Neural crest cell (in vitro differentiated cells): ENCODE measurements at regions not wholly inside any gene's neighbourhood (a gene's known extent, or its start where the extent isn't known, plus 50 kb on each side); places are given as distances from the start of the nearest gene placed in this dataset.

Experiments used
- DNase-seq: peaks from one replicate; pipeline ENCODE4 v3.0.0; 2021; ENCODE audit warnings: low read depth, mixed read lengths, low spot score
- H3K27ac Mint-ChIP-seq: one replicate; pipeline ENCODE4 v1.8.0; 2021; ENCODE audit warnings: mild to moderate bottlenecking, mixed read lengths; ENCODE audit not compliant: unreplicated experiment
- H3K27me3 Mint-ChIP-seq: 2 replicates; pipeline ENCODE4 v1.8.0; 2021; ENCODE audit warnings: low read depth, mild to moderate bottlenecking, mixed read lengths
- H3K36me3 Mint-ChIP-seq: 2 replicates; pipeline ENCODE4 v1.8.0; 2021; ENCODE audit warnings: low read depth, mild to moderate bottlenecking, mixed read lengths
- H3K4me1 Mint-ChIP-seq: 2 replicates; pipeline ENCODE4 v1.8.0; 2021; ENCODE audit warnings: mixed read lengths
- H3K4me3 Mint-ChIP-seq: one replicate; pipeline ENCODE4 v1.8.0; 2021; ENCODE audit warnings: mild to moderate bottlenecking, mixed read lengths
- H3K9me3 Mint-ChIP-seq: 2 replicates; pipeline ENCODE4 v1.8.0; 2021; ENCODE audit warnings: mixed read lengths
- CTCF ChIP-seq: fragments of 200-600 bp; sonication (generic); conservative IDR thresholded peaks from 2 replicates; pipeline ENCODE4 v1.5.0; 2021; ENCODE audit warnings: antibody characterized with exemption, mild to moderate bottlenecking

GRCh38 chr2:58907644-58908043 lies 666.5 kb upstream of the FANCL start:
- H3K4me1 Mint-ChIP-seq: peaks cover 8% of the 10 kb centered on the region
- H3K27ac Mint-ChIP-seq: no peak overlapping the region
- no peak overlapping the region for H3K4me3 Mint-ChIP-seq
- H3K36me3 Mint-ChIP-seq: no peaks in the 10 kb centered on the region
- no peaks in the 10 kb centered on the region for H3K27me3 Mint-ChIP-seq
- no peaks in the 10 kb centered on the region for H3K9me3 Mint-ChIP-seq
- DNase-seq: no peak
- TF ChIP-seq CTCF: no peak

- H3K4me1 Mint-ChIP-seq: no peaks in the 10 kb centered on the region
- H3K27ac Mint-ChIP-seq: no peak overlapping the region
- H3K36me3 Mint-ChIP-seq: no peaks in the 10 kb centered on the region
- H3K27me3 Mint-ChIP-seq: no peaks in the 10 kb centered on the region
- H3K4me3 Mint-ChIP-seq: no peak overlapping the region
- TF ChIP-seq CTCF: no peak
- DNase-seq: no peak
- H3K9me3 Mint-ChIP-seq: no peaks in the 10 kb centered on the region
Observed at GRCh38 chr2:58906081-58906645, 665.0 kb upstream of the FANCL start.

GRCh38 chr2:58904095-58904494 lies 663.0 kb upstream of the FANCL start:
- no peaks in the 10 kb centered on the region for H3K9me3 Mint-ChIP-seq
- DNase-seq: no peak
- H3K4me1 Mint-ChIP-seq: no peaks in the 10 kb centered on the region
- H3K27me3 Mint-ChIP-seq: no peaks in the 10 kb centered on the region
- no peak for TF ChIP-seq CTCF
- no peaks in the 10 kb centered on the region for H3K36me3 Mint-ChIP-seq
- H3K27ac Mint-ChIP-seq: no peak overlapping the region
- no peak overlapping the region for H3K4me3 Mint-ChIP-seq

DNA sequence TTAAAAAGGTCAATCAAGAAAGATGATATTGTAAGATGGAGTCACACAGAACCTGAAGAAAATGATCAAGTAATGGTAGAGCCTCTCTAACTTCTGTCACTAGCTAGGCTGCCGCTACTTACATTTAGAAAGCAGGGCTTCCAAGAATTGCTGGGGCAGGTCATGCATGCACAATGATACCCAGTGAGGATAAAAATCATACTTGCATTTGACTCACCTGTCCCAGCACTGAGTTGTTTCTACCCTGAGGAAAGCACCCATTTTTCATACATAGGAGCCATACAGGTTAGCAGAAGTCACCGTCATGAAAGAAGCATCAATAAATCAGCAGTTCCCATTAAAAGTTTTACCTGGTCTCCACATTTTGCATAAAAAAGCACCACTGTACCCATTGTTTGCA lies 662.3 kb upstream of the FANCL start:
- no peaks in the 10 kb centered on the region for H3K4me1 Mint-ChIP-seq
- H3K4me3 Mint-ChIP-seq: no peak overlapping the region
- no peak overlapping the region for H3K27ac Mint-ChIP-seq
- TF ChIP-seq CTCF: no peak
- no peaks in the 10 kb centered on the region for H3K36me3 Mint-ChIP-seq
- H3K27me3 Mint-ChIP-seq: no peaks in the 10 kb centered on the region
- H3K9me3 Mint-ChIP-seq: no peaks in the 10 kb centered on the region
- DNase-seq: no peak

DNA sequence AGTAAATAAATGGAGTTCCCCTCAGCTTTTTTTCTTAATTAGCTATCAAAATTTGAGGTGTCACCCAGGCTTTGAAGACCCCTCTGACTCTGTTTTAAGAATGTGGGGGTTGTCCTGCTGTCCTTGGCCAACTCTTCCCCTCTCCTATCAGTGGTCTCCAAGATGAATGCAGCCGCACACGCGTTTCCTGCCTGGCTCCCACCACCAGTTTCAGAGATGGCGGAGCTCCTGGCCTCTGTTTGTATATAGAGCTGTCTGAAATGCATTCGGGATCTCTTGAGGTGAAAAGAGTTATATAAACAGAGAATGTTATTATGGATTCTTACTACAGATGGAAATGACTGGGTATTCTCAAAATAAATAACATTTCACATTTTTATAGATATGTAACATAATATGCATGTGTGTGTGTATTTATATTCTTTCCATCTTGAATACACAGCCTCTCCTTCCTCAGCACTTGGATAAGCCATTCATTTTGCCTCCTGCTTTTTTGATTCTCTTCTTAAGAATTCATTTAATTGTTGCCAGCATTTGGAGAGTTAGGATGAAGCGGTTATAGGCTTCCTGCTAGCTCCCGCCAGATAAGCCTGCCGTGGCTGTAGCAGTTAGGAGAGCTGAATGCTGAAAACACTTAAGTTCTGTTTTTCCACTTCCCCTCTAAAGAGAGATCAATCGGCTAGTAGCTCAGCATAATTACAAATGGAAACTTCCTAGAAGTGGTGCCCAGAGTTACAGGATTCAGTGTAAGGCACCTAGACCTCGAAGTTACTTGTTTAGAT lies 659.3 kb upstream of the FANCL start:
- no peak for DNase-seq
- TF ChIP-seq CTCF: no peak
- Mint-ChIP-seq H3K36me3 (no peaks in the 10 kb centered on the region), H3K27ac (no peak overlapping the region), H3K27me3 (no peaks in the 10 kb centered on the region), H3K9me3 (no peaks in the 10 kb centered on the region), H3K4me3 (no peak overlapping the region), H3K4me1 (no peaks in the 10 kb centered on the region)
